ENCODE measurements at regions not wholly inside any gene's neighbourhood (a gene's known extent, or its start where the extent isn't known, plus 50 kb on each side); places are given as distances from the start of the nearest gene placed in this dataset.
A peak's percentile ranks its signal among the peaks of the same experiment; 100 is the strongest.

GRCh38 chr10:6763001-6763400 lies 182.9 kb upstream of the PRKCQ start:
- Histone ChIP-seq H3K79me1 (replicated peaks; ENCODE audit: low read length, poor library complexity, severe bottlenecking) (no peaks in the 10 kb centered on the region), H4K8ac (ENCODE audit: low read length) (no peak overlapping the region), H3K9ac (ENCODE audit: low read length) (no peak overlapping the region), H2BK15ac (ENCODE audit: low read depth, poor library complexity, severe bottlenecking) (no peak overlapping the region), H3K27ac (ENCODE audit: low read length, poor library complexity, severe bottlenecking) (no peak overlapping the region), H2AK5ac (ENCODE audit: low read length, severe bottlenecking) (no peak overlapping the region), H3K23ac (ENCODE audit: low read length in 2 of 2) (no peak overlapping the region), H3K4me1 (ENCODE audit: control insufficient read depth, insufficient read depth, low read depth, low read length) (peaks cover 6% of the 10 kb centered on the region), H3K27me3 (ENCODE audit: control insufficient read depth in 1 of 2, insufficient read depth in 1 of 2, low read length in 2 of 2) (peaks cover 0 to 8% of the 10 kb centered on the region in 2 experiments), H3K36me3 (ENCODE audit: control insufficient read depth in 1 of 2, insufficient read depth in 2 of 2, low read depth in 1 of 2, low read length in 2 of 2) (no peaks in the 10 kb centered on the region), H2BK5ac (ENCODE audit: low read depth, low read length, poor library complexity, severe bottlenecking) (no peak overlapping the region), H4K91ac (ENCODE audit: low read length) (no peak overlapping the region), H2BK120ac (ENCODE audit: low read depth, low read length) (no peak overlapping the region), H3K18ac (ENCODE audit: low read depth in 1 of 2, low read length in 2 of 2) (no peak overlapping the region), H3K4me3 (ENCODE audit: insufficient read depth in 1 of 2, low read depth in 1 of 2, low read length in 2 of 2) (no peak overlapping the region), H3K4ac (ENCODE audit: low read depth in 1 of 2, low read length in 2 of 2) (no peak overlapping the region), H3K9me3 (ENCODE audit: control insufficient read depth, low read length) (peaks cover 9% of the 10 kb centered on the region), H2BK12ac (ENCODE audit: low read length in 2 of 2) (no peak overlapping the region), H3K4me2 (ENCODE audit: low read length, poor library complexity, severe bottlenecking) (no peak overlapping the region), H3K14ac (ENCODE audit: low read length in 2 of 2) (no peak overlapping the region), H2AFZ (ENCODE audit: low read depth, low read length) (no peak overlapping the region)
- WGBS, result 86% methylated on average over 5 of the region's 5 CpGs
- no peak for DNase-seq

- no peak overlapping the region for H3K14ac ChIP-seq (ENCODE audit: low read length in 2 of 2)
- H3K23ac ChIP-seq (ENCODE audit: low read length in 2 of 2), result no peak overlapping the region
- H3K4ac ChIP-seq (ENCODE audit: low read depth in 1 of 2, low read length in 2 of 2), result no peak overlapping the region
- peaks cover 6% of the 10 kb centered on the region for H3K4me1 ChIP-seq (ENCODE audit: control insufficient read depth, insufficient read depth, low read depth, low read length)
- no peaks in the 10 kb centered on the region for H3K79me1 ChIP-seq (replicated peaks; ENCODE audit: low read length, poor library complexity, severe bottlenecking)
- H3K18ac ChIP-seq (ENCODE audit: low read depth in 1 of 2, low read length in 2 of 2), result no peak overlapping the region
- no peak overlapping the region for H2AK5ac ChIP-seq (ENCODE audit: low read length, severe bottlenecking)
- no peak overlapping the region for H4K8ac ChIP-seq (ENCODE audit: low read length)
- no peak overlapping the region for H2AFZ ChIP-seq (ENCODE audit: low read depth, low read length)
- no peak overlapping the region for H3K9ac ChIP-seq (ENCODE audit: low read length)
- H4K91ac ChIP-seq (ENCODE audit: low read length), result no peak overlapping the region
- peaks cover 9% of the 10 kb centered on the region for H3K9me3 ChIP-seq (ENCODE audit: control insufficient read depth, low read length)
- DNase-seq, result no peak
- H2BK12ac ChIP-seq (ENCODE audit: low read length in 2 of 2), result no peak overlapping the region
- H3K4me2 ChIP-seq (ENCODE audit: low read length, poor library complexity, severe bottlenecking), result no peak overlapping the region
- H2BK5ac ChIP-seq (ENCODE audit: low read depth, low read length, poor library complexity, severe bottlenecking), result no peak overlapping the region
- no peak overlapping the region for H3K4me3 ChIP-seq (ENCODE audit: insufficient read depth in 1 of 2, low read depth in 1 of 2, low read length in 2 of 2)
- no peaks in the 10 kb centered on the region for H3K36me3 ChIP-seq (ENCODE audit: control insufficient read depth in 1 of 2, insufficient read depth in 2 of 2, low read depth in 1 of 2, low read length in 2 of 2)
- H3K27me3 ChIP-seq (ENCODE audit: control insufficient read depth in 1 of 2, insufficient read depth in 1 of 2, low read length in 2 of 2), result peaks cover 0 to 22% of the 10 kb centered on the region in 2 experiments
- H2BK120ac ChIP-seq (ENCODE audit: low read depth, low read length), result no peak overlapping the region
- 79% methylated on average over 1 of the region's 1 CpG for WGBS
- no peak overlapping the region for H2BK15ac ChIP-seq (ENCODE audit: low read depth, poor library complexity, severe bottlenecking)
- H3K27ac ChIP-seq (ENCODE audit: low read length, poor library complexity, severe bottlenecking), result no peak overlapping the region
Observed at GRCh38 chr10:6759961-6760360, 179.9 kb upstream of the PRKCQ start.

GRCh38 chr10:6757158-6757557 lies 177.1 kb upstream of the PRKCQ start:
- Histone ChIP-seq H3K9ac (ENCODE audit: low read length) (no peak overlapping the region), H2BK120ac (ENCODE audit: low read depth, low read length) (peak overlapping the region; percentile 11), H3K27me3 (ENCODE audit: control insufficient read depth in 1 of 2, insufficient read depth in 1 of 2, low read length in 2 of 2) (peaks cover 0 to 22% of the 10 kb centered on the region in 2 experiments), H2AFZ (ENCODE audit: low read depth, low read length) (no peak overlapping the region), H2BK12ac (ENCODE audit: low read length in 2 of 2) (peak overlapping the region; percentile 75 to 96), H4K91ac (ENCODE audit: low read length) (no peak overlapping the region), H3K14ac (ENCODE audit: low read length in 2 of 2) (no peak overlapping the region), H3K9me3 (ENCODE audit: control insufficient read depth, low read length) (peaks cover 9% of the 10 kb centered on the region), H3K4me1 (ENCODE audit: control insufficient read depth, insufficient read depth, low read depth, low read length) (peaks cover 2% of the 10 kb centered on the region), H3K23ac (ENCODE audit: low read length in 2 of 2) (no peak overlapping the region), H3K18ac (ENCODE audit: low read depth in 1 of 2, low read length in 2 of 2) (peak overlapping the region; percentile 5 to 37), H3K36me3 (ENCODE audit: control insufficient read depth in 1 of 2, insufficient read depth in 2 of 2, low read depth in 1 of 2, low read length in 2 of 2) (no peaks in the 10 kb centered on the region), H3K4me2 (ENCODE audit: low read length, poor library complexity, severe bottlenecking) (no peak overlapping the region), H2AK5ac (ENCODE audit: low read length, severe bottlenecking) (no peak overlapping the region), H2BK5ac (ENCODE audit: low read depth, low read length, poor library complexity, severe bottlenecking) (no peak overlapping the region), H3K4me3 (ENCODE audit: insufficient read depth in 1 of 2, low read depth in 1 of 2, low read length in 2 of 2) (no peak overlapping the region), H3K27ac (ENCODE audit: low read length, poor library complexity, severe bottlenecking) (no peak overlapping the region), H2BK15ac (ENCODE audit: low read depth, poor library complexity, severe bottlenecking) (no peak overlapping the region), H3K4ac (ENCODE audit: low read depth in 1 of 2, low read length in 2 of 2) (peak overlapping the region; percentile 20 to 84), H4K8ac (ENCODE audit: low read length) (peak overlapping the region; percentile 19), H3K79me1 (replicated peaks; ENCODE audit: low read length, poor library complexity, severe bottlenecking) (no peaks in the 10 kb centered on the region)
- WGBS, result 73% methylated on average over 7 of the region's 7 CpGs
- no peak for DNase-seq

GRCh38 chr10:6756716-6757115 lies 176.6 kb upstream of the PRKCQ start:
- peaks cover 0 to 22% of the 10 kb centered on the region in 2 experiments for H3K27me3 ChIP-seq (ENCODE audit: control insufficient read depth in 1 of 2, insufficient read depth in 1 of 2, low read length in 2 of 2)
- no peak overlapping the region for H3K23ac ChIP-seq (ENCODE audit: low read length in 2 of 2)
- no peak overlapping the region for H3K4me2 ChIP-seq (ENCODE audit: low read length, poor library complexity, severe bottlenecking)
- H4K8ac ChIP-seq (ENCODE audit: low read length), result no peak overlapping the region
- H3K4ac ChIP-seq (ENCODE audit: low read depth in 1 of 2, low read length in 2 of 2), result no peak overlapping the region
- no peak overlapping the region for H2AFZ ChIP-seq (ENCODE audit: low read depth, low read length)
- no peak overlapping the region for H2BK15ac ChIP-seq (ENCODE audit: low read depth, poor library complexity, severe bottlenecking)
- peaks cover 9% of the 10 kb centered on the region for H3K9me3 ChIP-seq (ENCODE audit: control insufficient read depth, low read length)
- H2BK12ac ChIP-seq (ENCODE audit: low read length in 2 of 2), result no peak overlapping the region
- peak overlapping the region; percentile 5 to 37 for H3K18ac ChIP-seq (ENCODE audit: low read depth in 1 of 2, low read length in 2 of 2)
- WGBS, result 88% methylated on average over 1 of the region's 2 CpGs
- peaks cover 2% of the 10 kb centered on the region for H3K4me1 ChIP-seq (ENCODE audit: control insufficient read depth, insufficient read depth, low read depth, low read length)
- no peak overlapping the region for H3K9ac ChIP-seq (ENCODE audit: low read length)
- no peak overlapping the region for H2BK5ac ChIP-seq (ENCODE audit: low read depth, low read length, poor library complexity, severe bottlenecking)
- no peak overlapping the region for H3K4me3 ChIP-seq (ENCODE audit: insufficient read depth in 1 of 2, low read depth in 1 of 2, low read length in 2 of 2)
- H4K91ac ChIP-seq (ENCODE audit: low read length), result no peak overlapping the region
- no peak overlapping the region for H3K27ac ChIP-seq (ENCODE audit: low read length, poor library complexity, severe bottlenecking)
- DNase-seq, result no peak
- no peaks in the 10 kb centered on the region for H3K79me1 ChIP-seq (replicated peaks; ENCODE audit: low read length, poor library complexity, severe bottlenecking)
- no peaks in the 10 kb centered on the region for H3K36me3 ChIP-seq (ENCODE audit: control insufficient read depth in 1 of 2, insufficient read depth in 2 of 2, low read depth in 1 of 2, low read length in 2 of 2)
- no peak overlapping the region for H3K14ac ChIP-seq (ENCODE audit: low read length in 2 of 2)
- H2AK5ac ChIP-seq (ENCODE audit: low read length, severe bottlenecking), result no peak overlapping the region
- peak overlapping the region; percentile 11 for H2BK120ac ChIP-seq (ENCODE audit: low read depth, low read length)

Data from mesenchymal stem cell (in vitro differentiated cells and primary cell).